H9 (cell line): ENCODE measurements at regions not wholly inside any gene's neighbourhood (a gene's known extent, or its start where the extent isn't known, plus 50 kb on each side); places are given as distances from the start of the nearest gene placed in this dataset.

Experiments
- DNase-seq: peaks from one replicate; pipeline ENCODE4 v3.0.0-alpha.2; 2017
- H2AFZ ChIP-seq: one replicate; pipeline ENCODE4 v1.6.1; 2013; ENCODE audit warnings: mild to moderate bottlenecking, low read length, control low read depth, moderate library complexity
- H2AK5ac ChIP-seq: 2 replicates; pipeline ENCODE4 v1.6.1; 2013; ENCODE audit warnings: low read length, control low read depth, mixed read lengths; ENCODE audit not compliant: insufficient read length
- H2BK120ac ChIP-seq: one replicate; pipeline ENCODE4 v1.6.1; 2013; ENCODE audit warnings: low read depth, mild to moderate bottlenecking, low read length, control low read depth, inconsistent platforms; ENCODE audit not compliant: poor library complexity, severe bottlenecking
- H2BK12ac ChIP-seq: 2 replicates; pipeline ENCODE4 v1.6.1; 2013; ENCODE audit warnings: low read length, control low read depth, mixed read lengths, low read depth; ENCODE audit not compliant: insufficient read length
- H2BK15ac ChIP-seq: 2 replicates; pipeline ENCODE4 v1.6.1; 2013; ENCODE audit warnings: low read depth, low read length, control low read depth
- H2BK20ac ChIP-seq: one replicate; pipeline ENCODE4 v1.6.1; 2013; ENCODE audit warnings: low read depth, mild to moderate bottlenecking, low read length, control low read depth, inconsistent platforms; ENCODE audit not compliant: poor library complexity, severe bottlenecking
- H2BK5ac ChIP-seq: 2 replicates; pipeline ENCODE4 v1.6.1; 2013; ENCODE audit warnings: low read length, control low read depth, mixed read lengths; ENCODE audit not compliant: insufficient read length
- H3K14ac ChIP-seq: 2 replicates; pipeline ENCODE4 v1.6.1; 2013; ENCODE audit warnings: low read length, control low read depth; ENCODE audit not compliant: insufficient read depth
- H3K18ac ChIP-seq: 2 replicates; pipeline ENCODE4 v1.6.1; 2013; ENCODE audit warnings: low read depth, mild to moderate bottlenecking, mixed read lengths, low read length, control low read depth; ENCODE audit not compliant: insufficient read length
- H3K23ac ChIP-seq: 2 replicates; pipeline ENCODE4 v1.6.1; 2013; ENCODE audit warnings: low read length, control low read depth, mixed read lengths, low read depth; ENCODE audit not compliant: insufficient read length
- H3K23me2 ChIP-seq: 2 replicates; pipeline ENCODE4 v1.6.1; 2013; ENCODE audit warnings: low read depth, mild to moderate bottlenecking, mixed read lengths, low read length, control low read depth; ENCODE audit not compliant: insufficient read length, poor library complexity, severe bottlenecking
- H3K27ac ChIP-seq: 2 replicates; pipeline ENCODE4 v1.5.1; 2013; ENCODE audit warnings: low read length, control low read depth, mixed read lengths, low read depth; ENCODE audit not compliant: insufficient read length
- H3K27me3 ChIP-seq: 2 replicates; pipeline ENCODE4 v1.6.1; 2013; ENCODE audit warnings: low read length, control low read depth, inconsistent platforms; ENCODE audit not compliant: insufficient read depth
- H3K4ac ChIP-seq: 2 replicates; pipeline ENCODE4 v1.6.1; 2013; ENCODE audit warnings: low read depth, mild to moderate bottlenecking, control low read depth, inconsistent platforms, low read length, moderate library complexity
- H3K4me1 ChIP-seq: 2 replicates; pipeline ENCODE4 v1.6.1; 2013; ENCODE audit warnings: low read length, control low read depth, inconsistent platforms; ENCODE audit not compliant: insufficient read depth
- H3K4me2 ChIP-seq: 2 replicates; pipeline ENCODE4 v1.6.1; 2013; ENCODE audit warnings: low read length, control low read depth, mixed read lengths; ENCODE audit not compliant: insufficient read length, insufficient read depth
- H3K56ac ChIP-seq: 2 replicates; pipeline ENCODE4 v1.6.1; 2013; ENCODE audit warnings: low read depth, mild to moderate bottlenecking, mixed read lengths, low read length, control low read depth; ENCODE audit not compliant: insufficient read length
- H3K79me1 ChIP-seq: 2 replicates; pipeline ENCODE4 v1.6.1; 2013; ENCODE audit warnings: low read depth, mild to moderate bottlenecking, moderate library complexity, low read length, control low read depth, inconsistent platforms; ENCODE audit not compliant: insufficient read depth, poor library complexity, severe bottlenecking
- H3K79me2 ChIP-seq: 2 replicates; pipeline ENCODE4 v1.6.1; 2013; ENCODE audit warnings: low read length, control low read depth, inconsistent platforms; ENCODE audit not compliant: insufficient read depth
- H3K9ac ChIP-seq: 2 replicates; pipeline ENCODE4 v1.6.1; 2013; ENCODE audit warnings: low read length, control low read depth, mixed read lengths; ENCODE audit not compliant: insufficient read length; ENCODE audit errors: extremely low read depth
- H3K9me3 ChIP-seq: one replicate; pipeline ENCODE4 v1.6.1; 2013; ENCODE audit warnings: low read depth, low read length, inconsistent platforms; ENCODE audit not compliant: control insufficient read depth
- H3T11ph ChIP-seq: one replicate; pipeline ENCODE4 v1.6.1; 2013; ENCODE audit warnings: mild to moderate bottlenecking, low read length, control low read depth, inconsistent platforms
- H4K20me1 ChIP-seq: one replicate; pipeline ENCODE4 v1.6.1; 2013; ENCODE audit not compliant: control insufficient read depth, insufficient read length, insufficient read depth
- H4K5ac ChIP-seq: 2 replicates; pipeline ENCODE4 v1.6.1; 2013; ENCODE audit warnings: low read depth, mild to moderate bottlenecking, mixed read lengths, low read length, control low read depth; ENCODE audit not compliant: insufficient read length
- H4K8ac ChIP-seq: replicated peaks from 2 replicates; pipeline ENCODE4 v1.6.1; 2013; ENCODE audit warnings: low read length, control low read depth, mixed read lengths, low read depth; ENCODE audit not compliant: insufficient read length
- H4K91ac ChIP-seq: 2 replicates; pipeline ENCODE4 v1.6.1; 2013; ENCODE audit warnings: low read depth, mild to moderate bottlenecking, moderate library complexity, mixed read lengths, low read length, control low read depth; ENCODE audit not compliant: insufficient read length
- H3K27ac Mint-ChIP-seq, 3 experiments: 2 replicates in 2 of 3; 3 replicates in 1 of 3; pipeline ENCODE4 v1.8.0; 2020 to 2021; ENCODE audit warnings: mixed read lengths in 3 of 3, mild to moderate bottlenecking in 1 of 3, moderate library complexity in 1 of 3
- H3K27me3 Mint-ChIP-seq: 2 replicates; pipeline ENCODE4 v1.8.0; 2021; ENCODE audit warnings: low read depth, mild to moderate bottlenecking, moderate library complexity, mixed read lengths
- H3K36me3 Mint-ChIP-seq, 3 experiments: 2 replicates in 2 of 3; 3 replicates in 1 of 3; pipeline ENCODE4 v1.8.0; 2020 to 2021; ENCODE audit warnings: low read depth in 3 of 3, mixed read lengths in 3 of 3; ENCODE audit not compliant: insufficient read depth in 1 of 3
- H3K4me1 Mint-ChIP-seq, 2 experiments: 2 replicates each; pipeline ENCODE4 v1.8.0; 2020; ENCODE audit warnings: mixed read lengths in 2 of 2
- H3K4me3 Mint-ChIP-seq, 2 experiments: 2 replicates in 1 of 2; 3 replicates in 1 of 2; pipeline ENCODE4 v1.8.0; 2020 to 2021; ENCODE audit warnings: mild to moderate bottlenecking in 2 of 2, mixed read lengths in 2 of 2, moderate library complexity in 1 of 2
- H3K9me3 Mint-ChIP-seq, 2 experiments: 2 replicates in 1 of 2; 3 replicates in 1 of 2; pipeline ENCODE4 v1.8.0; 2020; ENCODE audit warnings: mild to moderate bottlenecking in 2 of 2, mixed read lengths in 2 of 2, moderate library complexity in 1 of 2
- WGBS: extraction: QIAGEN DNeasy Blood & Tissue Kit; methylation state at CpG from one replicate; pipeline ENCODE4 v1.1.7; 2013; ENCODE audit warnings: missing lambda C conversion rate, low lambda C conversion rate, mixed read lengths; ENCODE audit not compliant: insufficient read length; ENCODE audit errors: extremely low coverage; 5-methylcytosine and 5-hydroxymethylcytosine counted together
- TF ChIP-seq, protein P1 (sequence below): fragments of 200-600 bp; sonication (generic); conservative IDR thresholded peaks from 3 replicates; pipeline ENCODE4 v1.8.0; 2021; ENCODE audit warnings: antibody characterized with exemption, mild to moderate bottlenecking

DNA sequence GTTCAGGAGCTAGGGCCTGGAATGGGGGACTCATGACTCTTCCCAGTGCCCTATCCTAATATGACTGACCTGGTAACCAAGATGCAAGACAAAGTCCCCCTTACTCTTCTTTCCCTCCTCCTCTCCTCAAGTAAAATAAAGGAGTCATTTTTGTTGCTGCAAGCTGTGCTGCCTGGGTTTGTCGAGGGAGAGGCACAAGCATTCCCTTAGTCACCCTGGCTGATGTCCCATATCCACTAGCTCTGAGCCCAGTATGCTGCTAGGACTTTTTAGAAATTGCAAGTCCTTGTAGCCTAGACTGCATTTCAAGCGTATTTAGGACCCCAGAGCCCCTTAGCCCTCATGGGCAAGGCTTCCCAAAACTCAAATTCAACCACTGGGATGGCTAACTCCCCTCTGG is 338.5 kb upstream of the SETBP1 start:
- H3K4me2 ChIP-seq = no peak overlapping the region
- no peaks in the 10 kb centered on the region for H3K4me1 ChIP-seq
- H3K27me3 ChIP-seq = no peaks in the 10 kb centered on the region
- WGBS = no CpG with 5 or more reads among the region's 2 CpGs
- Mint-ChIP-seq H3K4me3 (no peak overlapping the region), H3K36me3 (peaks cover 0 to 3% (median 0%) of the 10 kb centered on the region in 3 experiments; a peak in 2 of 7 replicates), H3K27ac (no peak overlapping the region), H3K9me3 (peaks cover 6 to 7% of the 10 kb centered on the region in 2 experiments; a peak in 3 of 5 replicates), H3K27me3 (no peaks in the 10 kb centered on the region), H3K4me1 (no peaks in the 10 kb centered on the region)
- H4K91ac ChIP-seq = no peak overlapping the region
- DNase-seq = no peak
- no peak overlapping the region for H2BK12ac ChIP-seq
- H3K14ac ChIP-seq = no peak overlapping the region
- no peak overlapping the region for H2BK20ac ChIP-seq
- no peaks in the 10 kb centered on the region for H4K20me1 ChIP-seq
- H2AK5ac ChIP-seq = no peak overlapping the region
- no peak overlapping the region for H3K18ac ChIP-seq
- H3K56ac ChIP-seq = no peak overlapping the region
- no peaks in the 10 kb centered on the region for H3K79me1 ChIP-seq
- no peaks in the 10 kb centered on the region for H3K9me3 ChIP-seq
- H3K4ac ChIP-seq = no peak overlapping the region
- no peak overlapping the region for H2BK15ac ChIP-seq
- no peak overlapping the region for H2BK120ac ChIP-seq
- no peaks in the 10 kb centered on the region for H3K79me2 ChIP-seq
- no peak overlapping the region for H2BK5ac ChIP-seq
- H2AFZ ChIP-seq = no peak overlapping the region
- H3K27ac ChIP-seq = no peak overlapping the region
- H3T11ph ChIP-seq = no peak overlapping the region
- no peaks in the 10 kb centered on the region for H3K23me2 ChIP-seq
- no peak overlapping the region for H4K8ac ChIP-seq
- no peak overlapping the region for H3K9ac ChIP-seq
- no peak overlapping the region for H4K5ac ChIP-seq
- H3K23ac ChIP-seq = no peak overlapping the region
- TF ChIP-seq, protein P1, sequence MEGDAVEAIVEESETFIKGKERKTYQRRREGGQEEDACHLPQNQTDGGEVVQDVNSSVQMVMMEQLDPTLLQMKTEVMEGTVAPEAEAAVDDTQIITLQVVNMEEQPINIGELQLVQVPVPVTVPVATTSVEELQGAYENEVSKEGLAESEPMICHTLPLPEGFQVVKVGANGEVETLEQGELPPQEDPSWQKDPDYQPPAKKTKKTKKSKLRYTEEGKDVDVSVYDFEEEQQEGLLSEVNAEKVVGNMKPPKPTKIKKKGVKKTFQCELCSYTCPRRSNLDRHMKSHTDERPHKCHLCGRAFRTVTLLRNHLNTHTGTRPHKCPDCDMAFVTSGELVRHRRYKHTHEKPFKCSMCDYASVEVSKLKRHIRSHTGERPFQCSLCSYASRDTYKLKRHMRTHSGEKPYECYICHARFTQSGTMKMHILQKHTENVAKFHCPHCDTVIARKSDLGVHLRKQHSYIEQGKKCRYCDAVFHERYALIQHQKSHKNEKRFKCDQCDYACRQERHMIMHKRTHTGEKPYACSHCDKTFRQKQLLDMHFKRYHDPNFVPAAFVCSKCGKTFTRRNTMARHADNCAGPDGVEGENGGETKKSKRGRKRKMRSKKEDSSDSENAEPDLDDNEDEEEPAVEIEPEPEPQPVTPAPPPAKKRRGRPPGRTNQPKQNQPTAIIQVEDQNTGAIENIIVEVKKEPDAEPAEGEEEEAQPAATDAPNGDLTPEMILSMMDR = no peak
